ENCODE measurements at regions not wholly inside any gene's neighbourhood (a gene's known extent, or its start where the extent isn't known, plus 50 kb on each side); places are given as distances from the start of the nearest gene placed in this dataset.
"Not testable (repeated sequence)": the region's sequence is repeated elsewhere in the genome, so short reads cannot be mapped to it uniquely, and the experiment has no call there.

GRCh38 chrX:112997991-112998390 lies 157.4 kb upstream of the AMOT start:
- DNase-seq: no peak

- DNase-seq: no peak
These were observed 151.2 kb upstream of the AMOT start for GRCh38 chrX:112991801-112992200.

GRCh38 chrX:112979879-112980278 lies 139.2 kb upstream of the AMOT start:
- no peak for DNase-seq

GRCh38 chrX:112968351-112969133 lies 127.9 kb upstream of the AMOT start:
- no peak for DNase-seq

- no peak for DNase-seq
These were observed 127.3 kb upstream of the AMOT start for GRCh38 chrX:112967903-112968302.

- DNase-seq: no peak
These were observed 126.7 kb upstream of the AMOT start for GRCh38 chrX:112967341-112967740.

GRCh38 chrX:112961981-112962380 lies 121.3 kb upstream of the AMOT start:
- DNase-seq: no peak

GRCh38 chrX:112947981-112948615 lies 107.5 kb upstream of the AMOT start:
- no peak for DNase-seq

- DNase-seq: no peak
These were observed 105.6 kb upstream of the AMOT start for GRCh38 chrX:112946227-112946626.

- no peak for DNase-seq
These were observed 105.2 kb upstream of the AMOT start for GRCh38 chrX:112945826-112946225.

GRCh38 chrX:112941209-112941837 lies 100.7 kb upstream of the AMOT start:
- no peak for DNase-seq

- no peak for DNase-seq
These were observed 94.4 kb upstream of the AMOT start for GRCh38 chrX:112935029-112935428.

GRCh38 chrX:112931900-112932299 lies 91.3 kb upstream of the AMOT start:
- DNase-seq: no peak

- DNase-seq: no peak
These were observed 90.8 kb upstream of the AMOT start for GRCh38 chrX:112931478-112931877.

GRCh38 chrX:112923381-112923780 lies 82.8 kb upstream of the AMOT start:
- not testable (repeated sequence) for DNase-seq

GRCh38 chrX:112913807-112914206 lies 73.2 kb upstream of the AMOT start:
- DNase-seq: peak; percentile 1

GRCh38 chrX:112910418-112910817 lies 69.8 kb upstream of the AMOT start:
- DNase-seq: no peak

GRCh38 chrX:112901869-112902725 lies 61.5 kb upstream of the AMOT start:
- no peak for DNase-seq

- DNase-seq: no peak
These were observed 55.4 kb upstream of the AMOT start for GRCh38 chrX:112896051-112896450.

Measured in hematopoietic multipotent progenitor cell treated with erythropoietin and hydrocortisone succinate and interleukin-3 and kit ligand, for 4 days (in vitro differentiated cells).